ENCODE measurements at regions not wholly inside any gene's neighbourhood (a gene's known extent, or its start where the extent isn't known, plus 50 kb on each side); places are given as distances from the start of the nearest gene placed in this dataset.

- no peaks in the 10 kb centered on the region for H3K4me1 Mint-ChIP-seq
- peaks cover 0 to 1% (median 0%) of the 10 kb centered on the region in 3 donors for H3K9me3 Mint-ChIP-seq
- H3K27ac Mint-ChIP-seq = no peak overlapping the region
- peaks cover 8% of the 10 kb centered on the region for H3K27me3 Mint-ChIP-seq
- no peaks in the 10 kb centered on the region for H3K36me3 Mint-ChIP-seq
- H3K4me3 Mint-ChIP-seq = no peak overlapping the region
Measured at GRCh38 chr5:38753776-38754175, 92.0 kb upstream of the OSMR start.

GRCh38 chr5:38755181-38755580 lies 90.6 kb upstream of the OSMR start:
- Mint-ChIP-seq H3K36me3 (no peaks in the 10 kb centered on the region), H3K27ac (no peak overlapping the region), H3K4me1 (no peaks in the 10 kb centered on the region), H3K9me3 (peaks cover 0 to 1% (median 0%) of the 10 kb centered on the region in 3 donors), H3K27me3 (peaks cover 8% of the 10 kb centered on the region), H3K4me3 (no peak overlapping the region)

- Mint-ChIP-seq H3K4me1 (no peaks in the 10 kb centered on the region), H3K4me3 (no peak overlapping the region), H3K27ac (no peak overlapping the region), H3K9me3 (peaks cover 0 to 1% (median 0%) of the 10 kb centered on the region in 3 donors), H3K27me3 (peaks cover 7% of the 10 kb centered on the region), H3K36me3 (no peaks in the 10 kb centered on the region)
Measured at GRCh38 chr5:38756068-38756467, 89.7 kb upstream of the OSMR start.

- Mint-ChIP-seq H3K4me3 (no peak overlapping the region), H3K27ac (no peak overlapping the region), H3K4me1 (no peaks in the 10 kb centered on the region), H3K9me3 (no peaks in the 10 kb centered on the region), H3K36me3 (no peaks in the 10 kb centered on the region), H3K27me3 (peaks cover 4% of the 10 kb centered on the region)
Measured at GRCh38 chr5:38757451-38758245, 88.2 kb upstream of the OSMR start.

- H3K27ac Mint-ChIP-seq = no peak overlapping the region
- H3K36me3 Mint-ChIP-seq = no peaks in the 10 kb centered on the region
Measured at GRCh38 chr5:38758774-38759600, 86.8 kb upstream of the OSMR start.

GRCh38 chr5:38764937-38765391 lies 80.8 kb upstream of the OSMR start:
- peaks cover 1 to 9% (median 6%) of the 10 kb centered on the region in 3 donors for H3K9me3 Mint-ChIP-seq
- no peaks in the 10 kb centered on the region for H3K4me1 Mint-ChIP-seq
- peak overlapping the region in 1 of 4 donors; percentile 49 for H3K4me3 Mint-ChIP-seq
- no peaks in the 10 kb centered on the region for H3K36me3 Mint-ChIP-seq
- H3K27ac Mint-ChIP-seq = no peak overlapping the region
- peaks cover 1% of the 10 kb centered on the region for H3K27me3 Mint-ChIP-seq

More at GRCh38 chr5:38758774-38759600, 86.8 kb upstream of the OSMR start:
- peak overlapping the region in 1 of 4 donors; percentile 22 for H3K4me3 Mint-ChIP-seq
- H3K27me3 Mint-ChIP-seq = peaks cover 3% of the 10 kb centered on the region
- peaks cover 0 to 2% (median 0%) of the 10 kb centered on the region in 3 donors for H3K9me3 Mint-ChIP-seq
- no peaks in the 10 kb centered on the region for H3K4me1 Mint-ChIP-seq

GRCh38 chr5:38765399-38765861 lies 80.4 kb upstream of the OSMR start:
- Mint-ChIP-seq H3K9me3 (peaks cover 2 to 9% (median 6%) of the 10 kb centered on the region in 3 donors), H3K4me1 (no peaks in the 10 kb centered on the region), H3K27ac (no peak overlapping the region), H3K27me3 (peaks cover 3% of the 10 kb centered on the region), H3K4me3 (no peak overlapping the region), H3K36me3 (no peaks in the 10 kb centered on the region)

- Mint-ChIP-seq H3K4me1 (no peaks in the 10 kb centered on the region), H3K27ac (no peak overlapping the region), H3K9me3 (peaks cover 3 to 9% (median 6%) of the 10 kb centered on the region in 3 donors), H3K4me3 (no peak overlapping the region), H3K36me3 (no peaks in the 10 kb centered on the region), H3K27me3 (peaks cover 3% of the 10 kb centered on the region)
Measured at GRCh38 chr5:38766151-38766550, 79.7 kb upstream of the OSMR start.

- Mint-ChIP-seq H3K27ac (no peak overlapping the region), H3K4me1 (no peaks in the 10 kb centered on the region), H3K4me3 (no peak overlapping the region), H3K27me3 (peaks cover 3% of the 10 kb centered on the region), H3K36me3 (no peaks in the 10 kb centered on the region), H3K9me3 (peaks cover 3 to 13% (median 7%) of the 10 kb centered on the region in 3 donors)
Measured at GRCh38 chr5:38768412-38769211, 77.2 kb upstream of the OSMR start.

- no peaks in the 10 kb centered on the region for H3K36me3 Mint-ChIP-seq
- H3K4me1 Mint-ChIP-seq = no peaks in the 10 kb centered on the region
- H3K4me3 Mint-ChIP-seq = no peak overlapping the region
- no peak overlapping the region for H3K27ac Mint-ChIP-seq
- H3K27me3 Mint-ChIP-seq = peaks cover 6% of the 10 kb centered on the region
- H3K9me3 Mint-ChIP-seq = peaks cover 4 to 6% (median 4%) of the 10 kb centered on the region in 3 donors
Measured at GRCh38 chr5:38772471-38772870, 73.3 kb upstream of the OSMR start.

- peaks cover 4 to 5% (median 4%) of the 10 kb centered on the region in 3 donors for H3K9me3 Mint-ChIP-seq
- H3K27ac Mint-ChIP-seq = no peak overlapping the region
- H3K4me3 Mint-ChIP-seq = no peak overlapping the region
Measured at GRCh38 chr5:38775218-38775840, 70.5 kb upstream of the OSMR start.

GRCh38 chr5:38776149-38776896 lies 69.5 kb upstream of the OSMR start:
- H3K36me3 Mint-ChIP-seq = no peaks in the 10 kb centered on the region
- H3K4me1 Mint-ChIP-seq = no peaks in the 10 kb centered on the region
- no peak overlapping the region for H3K27ac Mint-ChIP-seq
- peaks cover 2% of the 10 kb centered on the region for H3K27me3 Mint-ChIP-seq
- H3K4me3 Mint-ChIP-seq = peak overlapping the region in 1 of 4 donors; percentile 36
- peaks cover 3 to 7% (median 4%) of the 10 kb centered on the region in 3 donors for H3K9me3 Mint-ChIP-seq

More at GRCh38 chr5:38775218-38775840, 70.5 kb upstream of the OSMR start:
- H3K27me3 Mint-ChIP-seq = peaks cover 4% of the 10 kb centered on the region
- no peaks in the 10 kb centered on the region for H3K4me1 Mint-ChIP-seq
- H3K36me3 Mint-ChIP-seq = no peaks in the 10 kb centered on the region

- Mint-ChIP-seq H3K4me3 (no peak overlapping the region), H3K9me3 (peaks cover 3 to 7% (median 4%) of the 10 kb centered on the region in 3 donors), H3K36me3 (no peaks in the 10 kb centered on the region), H3K27ac (no peak overlapping the region), H3K27me3 (peaks cover 2% of the 10 kb centered on the region), H3K4me1 (no peaks in the 10 kb centered on the region)
Measured at GRCh38 chr5:38777111-38777510, 68.7 kb upstream of the OSMR start.

GRCh38 chr5:38780316-38780715 lies 65.5 kb upstream of the OSMR start:
- Mint-ChIP-seq H3K4me1 (no peaks in the 10 kb centered on the region), H3K9me3 (peaks cover 0 to 3% (median 3%) of the 10 kb centered on the region in 3 donors), H3K4me3 (no peak overlapping the region), H3K36me3 (no peaks in the 10 kb centered on the region), H3K27ac (no peak overlapping the region), H3K27me3 (peaks cover 3% of the 10 kb centered on the region)

All from IgD-negative memory B cell (primary cell).